Neuronal stem cell (in vitro differentiated cells): ENCODE measurements at regions not wholly inside any gene's neighbourhood (a gene's known extent, or its start where the extent isn't known, plus 50 kb on each side); places are given as distances from the start of the nearest gene placed in this dataset.

Experiments
- DNase-seq: peaks from one replicate; pipeline ENCODE4 v3.0.0-alpha.2; 2013; ENCODE audit warnings: low spot score
- H2AFZ ChIP-seq: one replicate; pipeline ENCODE4 v1.6.1; 2013; ENCODE audit warnings: mild to moderate bottlenecking, low read length, inconsistent platforms
- H2AK5ac ChIP-seq: 2 replicates; pipeline ENCODE4 v1.6.1; 2013; ENCODE audit warnings: low read depth, mild to moderate bottlenecking, inconsistent platforms, low read length, moderate library complexity, mixed read lengths
- H2BK120ac ChIP-seq: 2 replicates; pipeline ENCODE4 v1.6.1; 2013; ENCODE audit warnings: low read depth, mild to moderate bottlenecking, inconsistent platforms, low read length, moderate library complexity, mixed read lengths
- H2BK12ac ChIP-seq: one replicate; pipeline ENCODE4 v1.6.1; 2013; ENCODE audit warnings: low read length, inconsistent platforms
- H2BK15ac ChIP-seq: 2 replicates; pipeline ENCODE4 v1.6.1; 2013; ENCODE audit warnings: mild to moderate bottlenecking, low read length, inconsistent platforms, mixed read lengths
- H2BK5ac ChIP-seq: one replicate; pipeline ENCODE4 v1.6.1; 2013; ENCODE audit warnings: inconsistent platforms, mild to moderate bottlenecking, low read length, moderate library complexity
- H3K14ac ChIP-seq: one replicate; pipeline ENCODE4 v1.6.1; 2013; ENCODE audit warnings: low read length, inconsistent platforms
- H3K18ac ChIP-seq: 2 replicates; pipeline ENCODE4 v1.6.1; 2013; ENCODE audit warnings: low read length, inconsistent platforms
- H3K23ac ChIP-seq: 2 replicates; pipeline ENCODE4 v1.6.1; 2013; ENCODE audit warnings: low read depth, mild to moderate bottlenecking, mixed read lengths, low read length, inconsistent platforms; ENCODE audit not compliant: poor library complexity
- H3K27ac ChIP-seq: replicated peaks from 3 replicates; pipeline ENCODE4 v1.5.1; 2013; ENCODE audit warnings: low read length, inconsistent platforms
- H3K27me3 ChIP-seq, 3 experiments: 2 replicates each; pipeline ENCODE4 v1.6.1; 2013; ENCODE audit warnings: low read length in 3 of 3, mild to moderate bottlenecking in 2 of 3, inconsistent platforms in 1 of 3, low read depth in 1 of 3, mixed read lengths in 1 of 3, moderate library complexity in 1 of 3; ENCODE audit not compliant: control insufficient read depth in 3 of 3, insufficient read depth in 3 of 3
- H3K36me3 ChIP-seq, 2 donors: replicated peaks in 1 of 2; 2 replicates each; pipeline ENCODE4 v1.6.1; 2013; ENCODE audit warnings: low read length in 2 of 2; ENCODE audit not compliant: control insufficient read depth in 2 of 2, insufficient read depth in 2 of 2
- H3K4ac ChIP-seq: 2 replicates; pipeline ENCODE4 v1.6.1; 2013; ENCODE audit warnings: inconsistent platforms, mild to moderate bottlenecking, low read length, moderate library complexity
- H3K4me1 ChIP-seq, 2 donors: 1 replicate in 1 of 2; 2 replicates in 1 of 2; pipeline ENCODE4 v1.6.1; 2013; ENCODE audit warnings: low read length in 2 of 2, low read depth in 1 of 2; ENCODE audit not compliant: control insufficient read depth in 2 of 2, insufficient read depth in 1 of 2
- H3K4me2 ChIP-seq: one replicate; pipeline ENCODE4 v1.6.1; 2013; ENCODE audit warnings: mild to moderate bottlenecking, low read length, inconsistent platforms; ENCODE audit not compliant: insufficient read depth, poor library complexity, severe bottlenecking
- H3K4me3 ChIP-seq, 2 donors: 2 replicates each; pipeline ENCODE4 v1.5.1; 2013; ENCODE audit warnings: low read length in 2 of 2, mild to moderate bottlenecking in 2 of 2, inconsistent platforms in 1 of 2, moderate library complexity in 1 of 2
- H3K79me1 ChIP-seq: one replicate; pipeline ENCODE4 v1.6.1; 2013; ENCODE audit warnings: low read depth, mild to moderate bottlenecking, inconsistent platforms, low read length, moderate library complexity
- H3K9ac ChIP-seq: one replicate; pipeline ENCODE4 v1.6.1; 2013; ENCODE audit warnings: mild to moderate bottlenecking, low read depth, low read length, inconsistent platforms; ENCODE audit not compliant: poor library complexity
- H3K9me3 ChIP-seq, 2 donors: replicated peaks in 1 of 2; 2 replicates each; pipeline versions ENCODE3 to v1.6.1; 2013; ENCODE audit warnings: low read length in 2 of 2, mild to moderate bottlenecking in 2 of 2, inconsistent platforms in 1 of 2, low read depth in 1 of 2, mixed read lengths in 1 of 2, moderate library complexity in 1 of 2; ENCODE audit not compliant: control insufficient read depth in 2 of 2, insufficient read depth in 1 of 2
- H4K8ac ChIP-seq: one replicate; pipeline ENCODE4 v1.6.1; 2013; ENCODE audit warnings: low read depth, mild to moderate bottlenecking, inconsistent platforms, low read length, moderate library complexity
- H4K91ac ChIP-seq: one replicate; pipeline ENCODE4 v1.6.1; 2013; ENCODE audit warnings: low read length, low read depth, mild to moderate bottlenecking, inconsistent platforms; ENCODE audit not compliant: poor library complexity
- WGBS, 2 donors: extraction: QIAGEN DNeasy Blood & Tissue Kit; methylation state at CpG; one replicate each; pipeline ENCODE4 v1.1.7; 2013; ENCODE audit warnings: missing lambda C conversion rate in 2 of 2, mixed read lengths in 1 of 2; ENCODE audit not compliant: insufficient read length in 2 of 2, insufficient replicate concordance in 1 of 2; ENCODE audit errors: extremely low coverage in 2 of 2; 5-methylcytosine and 5-hydroxymethylcytosine counted together

DNA sequence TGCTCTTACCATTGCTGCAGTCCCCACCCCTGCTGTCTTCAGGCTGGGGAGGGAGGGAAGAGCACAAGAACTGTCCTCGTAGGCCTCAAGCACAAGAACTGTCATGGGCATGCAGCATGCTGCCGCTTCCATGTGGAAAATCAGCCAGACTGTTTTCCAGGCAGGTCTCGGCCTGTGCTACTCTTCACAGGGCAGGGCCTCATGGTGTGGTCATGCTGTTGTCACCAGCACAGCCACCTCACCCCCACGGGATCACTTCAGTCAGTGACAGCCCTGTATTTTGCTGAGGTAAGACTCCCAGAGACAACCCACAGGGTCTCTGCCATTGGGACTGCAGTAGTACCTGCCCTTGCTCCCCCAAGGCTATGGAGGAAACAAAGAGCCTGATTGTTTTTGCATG is 205.3 kb downstream of the NAP1L3 start:
- no peak overlapping the region for H4K8ac ChIP-seq
- H3K18ac ChIP-seq, result no peak overlapping the region
- no CpG with 5 or more reads among the region's 4 CpGs for WGBS, 2 donors
- no peaks in the 10 kb centered on the region for H3K27me3 ChIP-seq
- H2BK15ac ChIP-seq, result no peak overlapping the region
- H3K36me3 ChIP-seq, result no peaks in the 10 kb centered on the region
- H3K23ac ChIP-seq, result no peak overlapping the region
- no peak overlapping the region for H3K27ac ChIP-seq
- no peaks in the 10 kb centered on the region for H3K4me1 ChIP-seq
- no peak overlapping the region for H2AK5ac ChIP-seq
- no peak for DNase-seq
- H2BK12ac ChIP-seq, result no peak overlapping the region
- H3K14ac ChIP-seq, result no peak overlapping the region
- H3K9me3 ChIP-seq, result no peaks in the 10 kb centered on the region
- H4K91ac ChIP-seq, result no peak overlapping the region
- no peak overlapping the region for H2BK5ac ChIP-seq
- H2AFZ ChIP-seq, result no peak overlapping the region
- H3K79me1 ChIP-seq, result no peaks in the 10 kb centered on the region
- H3K4me3 ChIP-seq, result no peak overlapping the region
- no peak overlapping the region for H2BK120ac ChIP-seq
- no peak overlapping the region for H3K4ac ChIP-seq
- H3K9ac ChIP-seq, result no peak overlapping the region
- H3K4me2 ChIP-seq, result no peak overlapping the region

DNA sequence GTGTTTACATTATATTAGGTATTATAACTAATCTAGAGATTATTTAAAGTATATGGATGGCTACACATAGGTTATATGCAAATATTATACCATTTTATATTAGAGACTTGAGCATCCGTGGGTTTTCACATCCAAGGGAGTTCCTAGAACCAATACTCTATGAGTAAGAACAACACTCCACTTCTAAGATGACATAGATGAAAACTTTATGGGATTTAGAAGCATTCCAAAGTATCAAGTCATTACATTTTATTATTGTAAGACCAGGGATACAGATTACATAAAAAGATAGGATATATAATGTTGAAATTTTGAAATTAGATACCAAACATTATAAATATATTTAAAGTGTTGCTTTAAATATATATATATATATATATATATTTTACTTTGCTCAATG is 207.0 kb downstream of the NAP1L3 start:
- Histone ChIP-seq H3K4me2 (no peak overlapping the region), H4K8ac (no peak overlapping the region), H3K9me3 (no peaks in the 10 kb centered on the region), H3K27ac (no peak overlapping the region), H3K36me3 (no peaks in the 10 kb centered on the region), H4K91ac (no peak overlapping the region), H3K4me1 (no peaks in the 10 kb centered on the region), H2BK120ac (no peak overlapping the region), H2AFZ (no peak overlapping the region), H2AK5ac (no peak overlapping the region), H3K4me3 (no peak overlapping the region), H3K27me3 (no peaks in the 10 kb centered on the region), H3K18ac (no peak overlapping the region), H3K23ac (no peak overlapping the region), H2BK5ac (no peak overlapping the region), H2BK15ac (no peak overlapping the region), H3K9ac (no peak overlapping the region), H3K4ac (no peak overlapping the region), H3K14ac (no peak overlapping the region), H3K79me1 (no peaks in the 10 kb centered on the region), H2BK12ac (no peak overlapping the region)
- DNase-seq, result no peak
- no CpG with 5 or more reads among the region's 1 CpG for WGBS, 2 donors

DNA sequence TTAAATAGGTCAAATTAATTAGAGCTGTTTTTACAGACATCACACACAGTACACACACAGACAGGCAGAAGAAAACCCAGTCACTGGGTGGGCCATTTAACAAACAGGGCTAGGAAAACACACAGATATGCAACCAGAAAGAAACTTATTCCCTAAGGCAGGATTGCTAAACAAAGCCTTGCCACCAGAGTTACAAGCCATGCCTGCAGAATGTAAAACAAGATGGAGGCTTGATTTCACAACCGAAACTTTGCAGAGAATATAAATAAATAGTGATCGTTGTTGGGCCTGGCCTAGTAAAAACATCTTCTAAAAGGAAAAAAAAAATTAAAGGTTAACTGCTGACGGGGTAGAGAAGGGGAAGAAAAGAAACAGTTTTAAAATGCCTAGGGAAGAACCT is 212.3 kb downstream of the NAP1L3 start:
- WGBS, 2 donors, result no CpG with 5 or more reads among the region's 3 CpGs
- Histone ChIP-seq H3K4me2 (no peak overlapping the region), H3K36me3 (no peaks in the 10 kb centered on the region), H2BK15ac (no peak overlapping the region), H2AFZ (no peak overlapping the region), H3K9me3 (no peaks in the 10 kb centered on the region), H2BK120ac (no peak overlapping the region), H3K14ac (no peak overlapping the region), H4K91ac (no peak overlapping the region), H2BK5ac (no peak overlapping the region), H3K9ac (no peak overlapping the region), H3K27ac (no peak overlapping the region), H2BK12ac (no peak overlapping the region), H3K4me3 (no peak overlapping the region), H3K4me1 (no peaks in the 10 kb centered on the region), H3K23ac (no peak overlapping the region), H3K18ac (no peak overlapping the region), H3K27me3 (no peaks in the 10 kb centered on the region), H4K8ac (no peak overlapping the region), H3K79me1 (no peaks in the 10 kb centered on the region), H3K4ac (no peak overlapping the region), H2AK5ac (no peak overlapping the region)
- no peak for DNase-seq

DNA sequence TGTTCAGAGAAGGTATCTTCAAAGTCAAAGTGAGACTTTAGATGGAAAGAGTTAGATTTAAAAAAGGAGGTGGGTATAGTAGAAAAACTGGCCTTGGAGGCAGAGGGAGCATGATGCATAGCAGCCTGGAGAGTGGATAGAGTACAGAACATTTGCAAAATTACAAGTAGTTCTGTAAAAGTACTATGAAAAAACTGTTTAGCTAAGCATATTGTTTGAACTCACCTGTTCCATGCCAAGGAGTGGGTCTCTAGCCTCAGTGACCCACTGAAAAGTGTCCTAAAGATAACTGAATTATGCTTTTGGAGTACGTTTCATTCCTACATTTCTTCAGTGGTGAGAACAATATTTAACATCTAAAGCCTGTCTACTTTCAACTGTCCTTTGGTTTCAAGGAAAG is 218.9 kb downstream of the NAP1L3 start:
- Histone ChIP-seq H3K4me2 (no peak overlapping the region), H2AK5ac (no peak overlapping the region), H3K9me3 (no peaks in the 10 kb centered on the region), H3K14ac (no peak overlapping the region), H3K23ac (no peak overlapping the region), H3K4me1 (no peaks in the 10 kb centered on the region), H3K4ac (no peak overlapping the region), H3K27me3 (no peaks in the 10 kb centered on the region), H3K9ac (no peak overlapping the region), H3K79me1 (no peaks in the 10 kb centered on the region), H3K18ac (no peak overlapping the region), H4K91ac (no peak overlapping the region), H2AFZ (no peak overlapping the region), H3K4me3 (no peak overlapping the region), H4K8ac (no peak overlapping the region), H2BK5ac (no peak overlapping the region), H3K36me3 (no peaks in the 10 kb centered on the region), H2BK12ac (no peak overlapping the region), H2BK120ac (no peak overlapping the region), H3K27ac (no peak overlapping the region), H2BK15ac (no peak overlapping the region)
- no CpG with 5 or more reads among the region's 1 CpG for WGBS, 2 donors
- DNase-seq, result no peak
